ENCODE measurements at regions not wholly inside any gene's neighbourhood (a gene's known extent, or its start where the extent isn't known, plus 50 kb on each side); places are given as distances from the start of the nearest gene placed in this dataset.

DNA sequence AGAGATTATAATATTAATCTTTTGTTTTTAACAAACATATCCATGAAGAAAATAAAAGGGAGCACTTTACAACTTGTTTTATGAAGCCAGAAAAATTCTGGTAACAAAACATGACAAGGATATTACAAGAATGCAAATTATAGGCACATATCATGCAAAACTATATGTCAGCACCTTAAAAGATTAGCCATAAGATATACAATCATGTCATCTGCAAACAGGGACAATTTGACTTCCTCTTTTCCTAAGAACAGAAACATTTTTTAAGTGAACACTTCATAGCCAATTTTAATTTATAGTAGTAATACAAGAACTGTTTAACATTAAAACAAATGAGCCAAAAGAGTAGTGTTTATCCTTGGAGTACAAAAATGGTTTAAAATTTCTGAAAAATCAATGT, 916.5 kb upstream of the CNTN5 start:
- no peak for DNase-seq

DNA sequence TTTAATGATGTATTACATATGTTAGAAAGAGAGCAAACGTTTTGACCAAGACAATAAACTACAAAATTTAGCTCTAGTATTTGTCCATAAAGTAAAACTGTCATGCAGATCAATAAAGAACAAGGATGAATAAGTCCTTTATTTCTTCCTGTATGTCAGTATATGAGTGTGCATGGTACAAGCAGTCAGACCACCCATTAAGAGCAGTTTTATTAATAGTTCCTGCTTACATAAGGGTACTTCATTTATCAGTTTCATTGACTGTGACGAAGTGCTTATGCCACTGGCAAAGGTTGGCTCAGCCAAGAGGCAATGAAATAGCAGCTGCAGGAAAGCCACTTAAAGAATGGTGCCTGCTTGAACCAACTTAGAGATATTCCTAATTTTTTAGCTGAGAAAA, 913.0 kb upstream of the CNTN5 start:
- no peak for DNase-seq

- DNase-seq = no peak
Observed at GRCh38 chr11:98110030-98110429, 910.7 kb upstream of the CNTN5 start.

DNA sequence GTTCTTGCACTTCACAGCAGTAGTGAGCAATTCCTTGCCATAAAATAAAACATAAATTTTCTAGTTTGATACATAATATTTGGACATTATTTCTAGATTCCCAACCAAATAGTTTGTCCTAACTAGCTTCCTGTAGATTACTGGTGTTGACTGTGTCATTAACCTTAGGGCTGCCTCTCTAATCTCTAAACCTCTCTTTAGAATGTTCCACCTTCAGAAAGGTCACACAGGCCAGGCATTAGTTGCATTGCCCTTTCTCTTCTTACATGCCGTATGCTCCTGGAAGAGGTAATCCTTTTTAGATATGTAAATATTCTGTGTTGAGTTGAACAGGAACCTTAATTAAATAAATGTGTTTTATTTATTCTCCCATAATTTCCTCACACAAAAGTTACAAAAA, 904.9 kb upstream of the CNTN5 start:
- DNase-seq = no peak

DNA sequence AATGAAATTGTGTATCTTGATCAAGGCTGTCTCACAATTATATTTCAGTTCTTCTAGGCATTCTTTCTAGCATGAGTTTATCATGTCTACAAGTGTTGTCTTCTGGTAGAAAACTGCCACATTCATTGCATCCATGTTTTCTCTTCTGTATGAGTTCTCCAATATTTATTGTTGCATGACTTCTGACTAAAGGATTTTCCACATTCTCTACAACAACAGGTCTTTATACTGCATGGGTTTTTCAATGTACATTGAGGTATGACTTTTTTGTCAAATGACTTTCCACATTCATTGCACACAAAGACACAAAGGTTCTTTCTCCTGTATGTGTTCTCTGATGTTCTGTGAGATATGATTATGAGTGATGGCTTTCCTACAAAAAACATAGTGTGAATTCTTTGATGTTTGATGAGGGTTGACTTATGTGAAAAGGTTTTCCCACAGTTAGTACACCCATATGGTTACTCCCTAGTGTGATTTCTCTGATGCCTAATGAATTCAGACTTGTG, 890.6 kb upstream of the CNTN5 start:
- DNase-seq = no peak

DNA sequence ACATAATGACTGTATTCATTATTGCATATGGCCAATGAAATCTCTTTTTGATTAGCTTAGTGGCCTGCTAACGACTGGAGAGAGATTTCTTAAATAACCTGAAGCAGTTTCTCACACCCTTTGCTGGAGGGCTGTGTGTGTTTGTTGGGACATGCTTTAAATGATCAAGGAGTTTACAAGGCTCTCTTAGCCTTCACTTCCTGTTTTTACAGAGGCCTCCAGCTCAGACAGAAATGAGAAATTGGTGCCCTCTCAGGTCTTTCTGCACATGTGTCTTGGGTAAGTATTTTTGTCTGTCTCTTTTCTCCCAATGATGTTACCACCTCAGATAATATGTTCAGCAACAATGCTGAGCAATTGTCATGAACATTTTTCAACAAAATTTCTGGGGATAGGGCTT, 884.4 kb upstream of the CNTN5 start:
- no peak for DNase-seq

DNA sequence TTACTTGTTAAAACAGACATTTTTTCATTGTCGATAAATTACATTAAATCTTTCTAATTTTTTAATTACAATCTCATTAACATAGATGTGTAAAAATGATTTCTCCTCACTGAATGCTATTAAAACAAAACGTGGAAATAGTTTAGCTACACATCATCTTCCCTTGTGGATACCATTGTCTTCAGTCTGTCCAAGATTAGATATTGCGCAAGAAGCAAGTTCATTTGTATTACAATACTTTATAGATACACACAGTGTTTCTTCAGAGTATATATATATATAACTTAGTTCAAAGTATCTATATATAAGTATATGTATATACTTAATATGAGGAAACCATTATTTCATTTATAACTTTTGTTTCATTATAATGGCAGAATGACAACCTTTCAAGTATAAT, 883.3 kb upstream of the CNTN5 start:
- DNase-seq = no peak

DNA sequence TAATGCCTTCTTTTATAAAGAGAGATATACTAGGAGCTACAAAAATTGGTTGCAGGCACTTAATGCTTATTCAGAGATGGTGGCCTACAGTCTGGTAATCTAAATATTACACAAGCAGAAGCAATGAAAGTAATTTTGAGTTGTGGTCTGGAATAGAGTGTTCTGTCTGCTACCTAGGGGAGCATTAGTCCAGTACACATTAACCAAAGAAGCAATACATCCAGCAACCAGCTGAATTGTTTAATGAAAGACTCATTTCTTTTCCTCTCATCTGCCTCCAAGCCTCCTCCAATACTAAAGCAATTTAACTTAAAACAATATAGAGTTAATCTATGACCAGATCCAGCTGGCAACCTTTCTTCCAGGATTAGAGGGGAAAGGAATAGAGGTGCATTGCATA, 877.1 kb upstream of the CNTN5 start:
- DNase-seq = no peak

- DNase-seq = no peak
Observed at GRCh38 chr11:98153752-98154151, 867.0 kb upstream of the CNTN5 start.

- no peak for DNase-seq
Observed at GRCh38 chr11:98155696-98156095, 865.1 kb upstream of the CNTN5 start.

DNA sequence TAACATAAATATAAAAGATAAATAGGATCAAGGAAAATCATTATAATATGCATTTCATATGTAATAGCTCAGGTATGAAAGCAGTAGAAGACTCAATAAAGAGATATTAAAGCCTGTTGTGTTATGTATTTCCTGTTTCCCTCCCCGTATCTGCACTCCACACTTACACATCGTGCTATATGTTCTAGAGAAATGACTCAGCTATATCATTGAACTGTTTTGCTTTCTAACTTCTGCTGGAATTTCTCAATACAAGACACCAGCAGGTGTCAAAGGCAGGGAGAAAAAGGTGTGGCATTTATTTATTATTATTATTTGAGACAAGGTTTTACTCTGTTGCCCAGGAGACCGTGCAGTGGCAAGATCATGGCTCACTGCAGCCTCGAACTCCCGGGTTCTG, 842.8 kb upstream of the CNTN5 start:
- DNase-seq = no peak

GRCh38 chr11:98180511-98180910, 840.2 kb upstream of the CNTN5 start:
- DNase-seq = no peak

GRCh38 chr11:98180921-98181320, 839.8 kb upstream of the CNTN5 start:
- DNase-seq = no peak

GRCh38 chr11:98183034-98183433, 837.7 kb upstream of the CNTN5 start:
- no peak for DNase-seq

DNA sequence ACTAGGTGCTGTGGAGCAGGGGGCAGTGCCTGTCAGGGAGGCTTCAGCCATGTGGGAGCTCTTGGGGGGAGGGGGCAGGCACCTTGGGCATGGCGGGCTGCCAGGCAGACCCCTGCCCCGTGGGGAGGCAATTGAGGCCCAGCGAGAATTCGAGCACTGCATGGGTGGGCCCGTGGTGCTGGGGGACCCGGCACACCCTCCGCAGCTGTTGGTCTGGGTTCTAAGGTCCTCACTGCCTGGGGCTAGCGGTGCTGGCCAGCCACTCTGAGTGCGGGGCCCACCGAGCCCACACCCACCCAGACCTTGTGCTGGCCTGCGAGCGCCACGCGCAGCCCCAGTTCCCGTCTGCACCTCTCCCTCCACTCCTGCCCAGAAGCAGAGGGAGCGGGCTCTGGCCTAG, 835.5 kb upstream of the CNTN5 start:
- no peak for DNase-seq

DNA sequence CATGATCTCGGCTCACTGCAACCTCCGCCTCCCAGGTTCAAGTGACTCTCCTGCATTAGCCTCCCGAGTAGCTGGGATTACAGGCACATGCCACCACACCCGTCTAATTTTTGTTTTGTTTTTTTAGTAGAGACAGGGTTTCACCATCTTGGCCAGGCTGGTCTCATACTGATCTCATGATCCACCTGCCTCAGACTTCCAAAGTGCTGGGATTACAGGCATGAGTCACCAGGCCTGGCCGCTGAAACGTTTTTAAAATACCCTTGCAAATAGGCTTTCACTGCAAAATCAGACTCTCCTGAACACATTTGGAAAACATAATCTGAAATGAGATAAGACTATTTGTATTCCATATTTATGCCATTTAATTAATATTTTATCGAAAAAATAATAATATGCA, 826.1 kb upstream of the CNTN5 start:
- DNase-seq = no peak

GRCh38 chr11:98195300-98195699, 825.4 kb upstream of the CNTN5 start:
- no peak for DNase-seq

GRCh38 chr11:98207086-98207485, 813.7 kb upstream of the CNTN5 start:
- no peak for DNase-seq

DNA sequence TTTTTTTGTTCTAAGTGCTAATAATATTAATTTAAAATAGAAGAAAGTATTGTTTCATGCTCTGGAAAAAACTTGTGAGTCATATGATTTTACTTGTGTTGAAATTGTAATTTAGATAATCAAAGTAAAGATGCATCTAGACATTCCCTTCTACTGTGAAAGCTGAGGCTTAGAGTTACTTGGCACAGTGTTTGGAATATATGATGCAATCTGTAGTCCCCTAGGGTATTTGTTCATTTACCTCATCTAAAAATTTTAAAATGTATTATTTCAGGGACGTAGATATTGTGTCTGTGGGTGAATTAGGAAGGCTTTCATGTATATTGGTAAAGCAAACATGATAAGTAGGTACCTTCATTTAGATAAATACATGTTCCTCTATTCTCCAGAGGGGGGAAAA, 793.5 kb upstream of the CNTN5 start:
- DNase-seq = no peak

DNA sequence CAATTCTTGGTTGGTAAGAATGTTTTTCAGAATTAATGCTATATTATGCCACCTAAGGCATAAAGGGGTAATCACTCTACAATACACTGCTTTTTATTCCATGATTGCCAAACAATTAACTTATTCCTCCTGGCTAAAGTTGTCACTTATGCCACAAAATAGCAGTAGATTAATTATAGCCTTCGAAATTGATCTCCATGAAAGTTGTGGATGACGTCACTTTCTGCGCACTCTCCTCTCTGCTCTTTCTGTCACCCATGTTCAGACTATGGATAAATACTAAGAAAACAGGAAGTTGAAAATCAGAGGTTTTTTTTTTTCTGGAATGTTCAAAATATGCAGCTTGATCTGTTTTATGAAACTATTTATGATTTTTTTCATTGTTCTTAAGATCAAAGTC, 790.1 kb upstream of the CNTN5 start:
- no peak for DNase-seq

- DNase-seq = no peak
Observed at GRCh38 chr11:98234698-98235097, 786.1 kb upstream of the CNTN5 start.

GRCh38 chr11:98243897-98244296, 776.9 kb upstream of the CNTN5 start:
- no peak for DNase-seq

GRCh38 chr11:98260983-98261382, 759.8 kb upstream of the CNTN5 start:
- no peak for DNase-seq

DNA sequence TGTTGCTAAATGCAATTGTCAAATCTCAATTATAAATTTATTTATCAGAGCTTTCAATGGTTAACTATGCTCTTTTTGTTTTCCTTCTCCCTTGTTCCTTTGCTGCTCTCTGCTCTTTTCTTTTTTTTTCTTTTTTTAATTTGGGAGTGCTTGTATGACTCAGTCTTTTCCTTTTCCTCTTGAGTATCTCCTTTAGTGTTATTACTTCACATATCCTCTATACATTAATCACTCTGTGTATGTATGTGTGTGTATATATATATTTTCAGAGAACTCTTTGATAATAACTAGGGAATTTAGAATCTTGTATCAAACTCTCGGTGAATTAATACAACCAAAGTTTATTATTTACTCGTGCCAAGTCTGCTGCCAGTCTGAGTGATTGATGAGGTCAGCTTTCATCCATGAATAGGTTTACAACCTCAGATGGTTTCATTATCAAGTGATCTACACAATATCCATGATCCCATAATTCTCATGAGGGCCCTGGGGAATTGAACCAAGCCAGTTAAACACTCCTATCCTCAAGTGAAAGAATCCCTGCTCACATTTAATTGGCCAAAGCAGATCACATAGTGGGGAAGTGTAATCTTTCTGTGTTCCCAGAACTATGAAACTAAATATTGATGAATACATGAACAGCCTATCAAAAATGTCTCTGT, 743.4 kb upstream of the CNTN5 start:
- DNase-seq = no peak

GRCh38 chr11:98289617-98290263, 731.0 kb upstream of the CNTN5 start:
- DNase-seq = no peak
